Cerebellar cortex (tissue), 1 donor: ENCODE measurements at regions not wholly inside any gene's neighbourhood (a gene's known extent, or its start where the extent isn't known, plus 50 kb on each side); places are given as distances from the start of the nearest gene placed in this dataset.
"Not testable (repeated sequence)": the region's sequence is repeated elsewhere in the genome, so short reads cannot be mapped to it uniquely, and the experiment has no call there.

ENCODE experiments used
- DNase-seq: peaks from one replicate; pipeline ENCODE4 v3.0.0-alpha.2; 2015; ENCODE audit warnings: low spot score

- DNase-seq: peak; percentile 22
Observed at GRCh38 chr21:10428981-10429534, 92.3 kb upstream of the TPTE start.

- no peak for DNase-seq
Observed at GRCh38 chr21:10430005-10430404, 91.4 kb upstream of the TPTE start.

- not testable (repeated sequence) for DNase-seq
Observed at GRCh38 chr21:10431995-10432394, 89.4 kb upstream of the TPTE start.

- not testable (repeated sequence) for DNase-seq
Observed at GRCh38 chr21:10432456-10432855, 88.9 kb upstream of the TPTE start.

- not testable (repeated sequence) for DNase-seq
Observed at GRCh38 chr21:10437977-10438376, 83.4 kb upstream of the TPTE start.

- DNase-seq: not testable (repeated sequence)
Observed at GRCh38 chr21:10440639-10441038, 80.7 kb upstream of the TPTE start.

GRCh38 chr21:10442018-10442417 lies 79.4 kb upstream of the TPTE start:
- DNase-seq: not testable (repeated sequence)

GRCh38 chr21:10445685-10446084 lies 75.7 kb upstream of the TPTE start:
- not testable (repeated sequence) for DNase-seq

- not testable (repeated sequence) for DNase-seq
Observed at GRCh38 chr21:10449451-10449850, 71.9 kb upstream of the TPTE start.

- not testable (repeated sequence) for DNase-seq
Observed at GRCh38 chr21:10451274-10451673, 70.1 kb upstream of the TPTE start.

- DNase-seq: not testable (repeated sequence)
Observed at GRCh38 chr21:10457765-10458164, 63.6 kb upstream of the TPTE start.

- not testable (repeated sequence) for DNase-seq
Observed at GRCh38 chr21:10460957-10461356, 60.4 kb upstream of the TPTE start.

- not testable (repeated sequence) for DNase-seq
Observed at GRCh38 chr21:10461445-10461844, 59.9 kb upstream of the TPTE start.

GRCh38 chr21:10463156-10463555 lies 58.2 kb upstream of the TPTE start:
- DNase-seq: no peak

GRCh38 chr21:10464975-10465374 lies 56.4 kb upstream of the TPTE start:
- DNase-seq: no peak

GRCh38 chr21:10465524-10466110 lies 55.8 kb upstream of the TPTE start:
- not testable (repeated sequence) for DNase-seq

GRCh38 chr21:10466200-10466599 lies 55.2 kb upstream of the TPTE start:
- no peak for DNase-seq
